ENCODE measurements at regions not wholly inside any gene's neighbourhood (a gene's known extent, or its start where the extent isn't known, plus 50 kb on each side); places are given as distances from the start of the nearest gene placed in this dataset.

- peak; percentile 50 to 92 (median 84) for DNase-seq
These were observed 390.8 kb downstream of the SHANK2 start for GRCh38 chr11:70861559-70861958.

GRCh38 chr11:70862093-70862492 is 390.3 kb downstream of the SHANK2 start:
- DNase-seq: peak; percentile 75 to 98 (median 92)

GRCh38 chr11:70863186-70863585 is 389.2 kb downstream of the SHANK2 start:
- DNase-seq: no peak

DNA sequence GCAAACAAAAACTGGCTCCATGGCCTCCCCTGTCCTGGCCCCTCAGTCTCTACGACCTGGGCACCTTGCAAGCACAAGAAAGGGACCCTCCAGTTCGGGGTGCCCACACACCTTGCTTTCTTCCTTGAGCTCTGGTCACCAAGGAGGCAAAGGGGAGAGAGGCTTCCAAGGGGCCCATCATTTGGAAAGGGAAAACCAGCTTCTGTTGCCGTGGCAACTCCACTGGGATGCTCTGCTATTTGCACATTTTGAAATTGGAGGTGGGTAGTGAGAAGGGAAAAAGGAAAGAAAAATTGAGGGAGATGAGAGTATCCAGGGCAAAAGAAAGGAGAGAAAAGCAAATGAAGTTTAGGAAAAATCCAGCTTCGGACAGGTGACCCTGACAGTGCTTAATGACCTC is 388.4 kb downstream of the SHANK2 start:
- DNase-seq: no peak

DNA sequence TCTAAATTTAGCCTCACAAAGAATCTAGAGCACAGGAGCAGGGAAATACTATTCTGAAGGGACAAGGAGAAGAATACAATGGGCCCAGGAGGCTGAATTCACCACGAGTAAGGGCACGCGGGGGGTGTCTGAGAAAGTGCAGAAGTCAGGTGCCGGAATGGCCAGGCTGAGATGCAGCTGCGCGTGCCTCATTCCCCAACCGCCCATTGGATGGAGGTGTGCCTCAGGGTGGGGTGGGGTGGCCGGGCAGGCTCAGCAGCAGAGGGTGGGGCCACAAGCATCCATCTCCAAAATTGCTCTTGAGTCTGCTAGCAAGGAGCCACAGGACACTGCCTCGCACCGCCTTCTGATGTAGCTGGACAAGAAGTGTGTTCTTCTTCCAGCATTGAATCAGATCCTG is 387.0 kb downstream of the SHANK2 start:
- no peak for DNase-seq

GRCh38 chr11:70866834-70867233 is 385.5 kb downstream of the SHANK2 start:
- no peak for DNase-seq

- no peak for DNase-seq
These were observed 384.9 kb downstream of the SHANK2 start for GRCh38 chr11:70867281-70868047.

GRCh38 chr11:70868341-70868885 is 384.0 kb downstream of the SHANK2 start:
- DNase-seq: no peak

DNA sequence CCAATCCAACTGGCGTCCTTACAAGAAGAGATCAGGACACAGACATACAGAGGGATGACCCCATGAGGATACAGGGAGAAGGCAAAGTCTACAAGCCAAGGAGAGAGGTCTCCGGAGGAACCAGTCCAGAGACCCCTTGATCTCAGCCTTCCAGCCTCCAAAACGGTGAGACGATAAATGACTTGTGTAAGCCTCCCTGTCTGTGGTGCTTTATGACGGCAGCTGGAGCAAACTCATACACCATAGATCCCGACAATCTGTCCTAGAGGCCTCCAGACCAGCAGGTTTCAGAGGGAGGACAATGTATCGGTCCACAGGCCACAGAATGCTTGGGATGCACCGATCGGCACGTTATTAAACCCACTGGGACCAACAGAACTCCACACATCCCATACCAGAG is 383.3 kb downstream of the SHANK2 start:
- DNase-seq: no peak

DNA sequence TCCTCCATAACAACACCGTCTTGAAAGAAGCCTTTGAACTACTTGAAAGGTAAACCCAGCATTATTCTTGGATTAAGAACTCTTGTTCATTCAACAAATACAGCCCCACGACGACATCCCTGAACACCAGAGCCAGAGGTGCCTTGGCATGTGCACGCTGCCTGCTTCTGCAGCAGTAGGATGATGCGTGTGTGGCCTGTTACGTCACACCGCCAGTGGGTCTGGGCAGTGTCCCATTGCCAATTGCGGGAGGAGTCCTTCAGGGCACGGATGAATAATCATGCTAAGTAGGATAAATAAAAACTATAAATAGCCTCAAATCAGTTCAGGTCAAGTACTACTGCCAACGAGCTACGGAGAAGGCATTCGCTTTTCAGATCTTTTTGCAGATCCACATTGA is 380.5 kb downstream of the SHANK2 start:
- peak in 2 of 3 experiments; percentile 23 to 70 for DNase-seq

DNA sequence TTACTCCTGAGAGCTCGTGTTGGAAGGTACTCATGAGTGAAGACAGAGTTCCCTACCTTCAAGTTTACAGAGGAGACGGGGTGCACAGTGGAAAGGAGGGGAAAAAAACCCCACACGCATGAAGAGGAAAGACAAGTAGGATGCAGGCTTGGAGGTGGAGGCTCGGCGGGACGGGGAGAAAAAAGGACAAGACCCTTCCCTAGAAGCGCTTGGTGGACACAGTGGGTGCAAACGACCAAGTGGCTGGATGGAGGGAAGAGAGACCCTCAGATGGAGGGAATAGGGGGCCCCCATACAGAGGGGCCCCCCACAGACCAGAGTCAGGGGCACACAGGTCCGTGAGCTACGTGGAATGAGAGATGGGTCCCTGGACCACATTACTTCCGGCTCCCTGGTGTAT is 380.1 kb downstream of the SHANK2 start:
- no peak for DNase-seq

GRCh38 chr11:70872955-70873735 is 379.2 kb downstream of the SHANK2 start:
- peak; percentile 29 to 73 (median 59) for DNase-seq

- no peak for DNase-seq
These were observed 378.5 kb downstream of the SHANK2 start for GRCh38 chr11:70873736-70874412.

DNA sequence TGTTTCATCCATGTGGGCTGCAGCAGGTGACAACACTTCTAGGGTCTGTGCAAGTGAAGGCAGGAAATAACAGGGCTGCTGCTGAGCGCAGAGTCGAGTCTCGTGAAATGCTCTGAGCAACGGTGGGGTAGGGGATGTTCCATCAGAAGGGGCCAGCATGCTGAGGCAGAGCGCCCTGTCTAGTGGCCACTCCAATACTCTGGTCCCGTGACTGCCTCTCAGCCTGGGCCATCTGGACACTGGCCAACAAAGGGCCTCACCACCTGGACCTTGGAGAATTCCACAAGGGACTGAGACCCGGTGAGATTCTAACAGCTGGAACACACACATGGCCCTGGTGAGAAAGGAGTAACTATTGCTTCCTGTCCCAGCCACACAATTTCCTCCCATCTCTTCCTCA is 375.7 kb downstream of the SHANK2 start:
- peak in 2 of 3 experiments; percentile 19 to 68 for DNase-seq

DNA sequence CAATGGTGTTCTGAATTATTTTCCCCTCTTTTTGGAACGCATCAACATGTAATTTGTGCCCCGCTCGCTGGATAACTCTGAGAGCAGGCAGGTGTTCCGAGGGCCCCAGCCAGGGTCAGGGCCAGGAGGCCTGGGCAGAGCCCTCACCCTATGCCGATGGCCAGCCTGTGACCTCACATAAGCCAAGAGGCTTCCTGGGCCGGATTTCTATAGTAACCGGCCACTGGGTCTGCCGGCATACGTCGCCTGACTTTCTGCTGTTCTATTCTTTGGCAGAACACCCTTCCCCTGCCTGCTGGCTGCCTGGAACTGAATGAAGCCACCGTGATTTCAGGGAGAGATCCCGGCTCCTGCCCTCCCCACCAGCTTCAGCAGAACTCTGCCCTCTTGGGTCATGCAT is 375.2 kb downstream of the SHANK2 start:
- DNase-seq: no peak

- DNase-seq: no peak
These were observed 374.0 kb downstream of the SHANK2 start for GRCh38 chr11:70878366-70878765.

- DNase-seq: no peak
These were observed 372.6 kb downstream of the SHANK2 start for GRCh38 chr11:70879601-70880285.

DNA sequence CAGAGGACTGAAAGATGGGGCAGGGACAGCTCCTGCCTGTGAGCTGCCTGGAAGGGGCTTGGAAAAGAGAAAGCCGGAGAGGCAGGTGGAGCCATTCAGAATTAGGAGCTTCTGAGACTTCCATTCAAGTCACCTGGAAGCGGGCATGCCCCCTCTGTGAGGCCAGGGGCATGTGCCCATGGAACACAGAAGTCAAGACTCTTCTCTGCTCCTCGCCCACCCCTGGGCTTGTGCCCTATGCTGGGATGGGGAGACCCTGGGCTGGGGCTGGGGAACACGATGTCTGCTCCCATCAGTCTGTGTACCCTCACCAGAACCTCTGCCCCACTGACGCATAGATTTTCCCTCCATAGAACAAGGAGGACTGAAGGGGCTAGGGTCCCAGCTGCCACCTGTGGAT is 372.0 kb downstream of the SHANK2 start:
- DNase-seq: no peak

GRCh38 chr11:70881948-70882715 is 370.2 kb downstream of the SHANK2 start:
- no peak for DNase-seq

- peak in 2 of 3 experiments; percentile 43 to 64 for DNase-seq
These were observed 369.7 kb downstream of the SHANK2 start for GRCh38 chr11:70882716-70883085.

GRCh38 chr11:70883323-70883940 is 368.9 kb downstream of the SHANK2 start:
- DNase-seq: no peak
